ENCODE measurements at regions not wholly inside any gene's neighbourhood (a gene's known extent, or its start where the extent isn't known, plus 50 kb on each side); places are given as distances from the start of the nearest gene placed in this dataset.

- TF ChIP-seq, protein P1, sequence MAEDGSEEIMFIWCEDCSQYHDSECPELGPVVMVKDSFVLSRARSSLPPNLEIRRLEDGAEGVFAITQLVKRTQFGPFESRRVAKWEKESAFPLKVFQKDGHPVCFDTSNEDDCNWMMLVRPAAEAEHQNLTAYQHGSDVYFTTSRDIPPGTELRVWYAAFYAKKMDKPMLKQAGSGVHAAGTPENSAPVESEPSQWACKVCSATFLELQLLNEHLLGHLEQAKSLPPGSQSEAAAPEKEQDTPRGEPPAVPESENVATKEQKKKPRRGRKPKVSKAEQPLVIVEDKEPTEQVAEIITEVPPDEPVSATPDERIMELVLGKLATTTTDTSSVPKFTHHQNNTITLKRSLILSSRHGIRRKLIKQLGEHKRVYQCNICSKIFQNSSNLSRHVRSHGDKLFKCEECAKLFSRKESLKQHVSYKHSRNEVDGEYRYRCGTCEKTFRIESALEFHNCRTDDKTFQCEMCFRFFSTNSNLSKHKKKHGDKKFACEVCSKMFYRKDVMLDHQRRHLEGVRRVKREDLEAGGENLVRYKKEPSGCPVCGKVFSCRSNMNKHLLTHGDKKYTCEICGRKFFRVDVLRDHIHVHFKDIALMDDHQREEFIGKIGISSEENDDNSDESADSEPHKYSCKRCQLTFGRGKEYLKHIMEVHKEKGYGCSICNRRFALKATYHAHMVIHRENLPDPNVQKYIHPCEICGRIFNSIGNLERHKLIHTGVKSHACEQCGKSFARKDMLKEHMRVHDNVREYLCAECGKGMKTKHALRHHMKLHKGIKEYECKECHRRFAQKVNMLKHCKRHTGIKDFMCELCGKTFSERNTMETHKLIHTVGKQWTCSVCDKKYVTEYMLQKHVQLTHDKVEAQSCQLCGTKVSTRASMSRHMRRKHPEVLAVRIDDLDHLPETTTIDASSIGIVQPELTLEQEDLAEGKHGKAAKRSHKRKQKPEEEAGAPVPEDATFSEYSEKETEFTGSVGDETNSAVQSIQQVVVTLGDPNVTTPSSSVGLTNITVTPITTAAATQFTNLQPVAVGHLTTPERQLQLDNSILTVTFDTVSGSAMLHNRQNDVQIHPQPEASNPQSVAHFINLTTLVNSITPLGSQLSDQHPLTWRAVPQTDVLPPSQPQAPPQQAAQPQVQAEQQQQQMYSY (CRISPR knock-in tag; IDR thresholded peaks at IDR 0.05): no peak
- TF ChIP-seq KDM1A (IDR thresholded peaks at IDR 0.05; ENCODE audit: borderline replicate concordance) (no peak), TCF3 (IDR thresholded peaks at IDR 0.05; ENCODE audit: borderline replicate concordance, insufficient read depth, low read depth, low read length) (no peak), ZZZ3 (IDR thresholded peaks at IDR 0.05; ENCODE audit: control insufficient read depth, insufficient read length, low read depth) (no peak), TARDBP (IDR thresholded peaks at IDR 0.05; ENCODE audit: borderline replicate concordance) (no peak), CBFB (IDR thresholded peaks at IDR 0.05; ENCODE audit: low read depth) (no peak), CBX3 (IDR thresholded peaks at IDR 0.05; ENCODE audit: borderline replicate concordance, low read depth) (no peak), ZNF592 (IDR thresholded peaks at IDR 0.05) (no peak), ZNF24 (IDR thresholded peaks at IDR 0.05) (no peak), BRCA1 (IDR thresholded peaks at IDR 0.05; ENCODE audit: low read depth, low read length) (no peak), FOXK2 (IDR thresholded peaks at IDR 0.05) (no peak), MYB (IDR thresholded peaks at IDR 0.05; ENCODE audit: borderline replicate concordance, low read depth, low read length) (no peak), TCF12 (IDR thresholded peaks at IDR 0.05; ENCODE audit: low read depth, low read length) (no peak), HCFC1 (IDR thresholded peaks at IDR 0.05; ENCODE audit: low read length) (no peak), CBX5 (IDR thresholded peaks at IDR 0.05; ENCODE audit: low read depth) (no peak), EED (IDR thresholded peaks at IDR 0.05; ENCODE audit: low read depth) (no peak)
- DNase-seq (ENCODE audit: low read depth, low spot score) (no peak), FAIRE-seq (no peak), ATAC-seq (no peak)
- ChIA-PET CTCF (no interaction called here), POLR2A (no interaction called here), SMC1A (ENCODE audit: uncharacterized antibody, unreplicated experiment) (no interaction called here), RAD21 (ENCODE audit: unreplicated experiment) (no interaction called here)
- Histone ChIP-seq H3K9ac (ENCODE audit: control insufficient read depth, insufficient read depth, low read length) (no peak overlapping the region), H3K36me3 (ENCODE audit: control insufficient read depth in 2 of 2, insufficient read depth in 2 of 2, low read length in 1 of 2) (no peaks in the 10 kb centered on the region), H3K9me3 (replicated peaks; ENCODE audit: control insufficient read depth, insufficient read depth, low read length) (peaks cover 7% of the 10 kb centered on the region; the same call in 2 of the 3 replicates), H4K20me1 (ENCODE audit: control insufficient read depth, insufficient read depth) (no peaks in the 10 kb centered on the region), H3K4me2 (ENCODE audit: control insufficient read depth, insufficient read depth) (no peak overlapping the region), H3K4me3 (no peak overlapping the region), H2AFZ (ENCODE audit: control insufficient read depth, low read depth, low read length) (no peak overlapping the region), H3K27ac (ENCODE audit: control insufficient read depth, insufficient read depth) (no peak overlapping the region), H3K4me1 (ENCODE audit: control insufficient read depth, insufficient read depth, low read length) (no peaks in the 10 kb centered on the region), H3K79me2 (ENCODE audit: control insufficient read depth, insufficient read depth, low read length) (no peaks in the 10 kb centered on the region), H3K27me3 (replicated peaks in 1 of 2; ENCODE audit: control insufficient read depth in 2 of 2, insufficient read depth in 2 of 2, low read length in 1 of 2) (peaks cover 0 to 2% of the 10 kb centered on the region in 2 experiments; a peak in 2 of 4 replicates)
- BruUV-seq (replicated peaks): no TSS peak
- intact Hi-C loops (cut with micrococcal nuclease; ENCODE audit: unreplicated experiment) (no loop called here), in situ Hi-C loops (cut with MboI) (no loop called here)
- 81% methylated on average over 9 of the region's 9 CpGs for WGBS (ENCODE audit: insufficient coverage, insufficient replicate concordance, low lambda C conversion rate, missing lambda C conversion rate)
These were observed 85.2 kb upstream of the NCOR2 start for GRCh38 chr12:124652661-124653060.
